HuH-7 (cell line): ENCODE measurements at regions not wholly inside any gene's neighbourhood (a gene's known extent, or its start where the extent isn't known, plus 50 kb on each side); places are given as distances from the start of the nearest gene placed in this dataset.

ENCODE experiments used
- DNase-seq: peaks from one replicate; pipeline ENCODE4 v3.0.0; 2011; ENCODE audit warnings: low spot score

- no peak for DNase-seq
Observed at GRCh38 chr13:34751492-34751891, 190.6 kb upstream of the NBEA start.

GRCh38 chr13:34752283-34752960, 189.6 kb upstream of the NBEA start:
- no peak for DNase-seq

GRCh38 chr13:34756136-34756535, 185.9 kb upstream of the NBEA start:
- DNase-seq = no peak

GRCh38 chr13:34756572-34756971, 185.5 kb upstream of the NBEA start:
- no peak for DNase-seq

- no peak for DNase-seq
Observed at GRCh38 chr13:34757441-34757840, 184.6 kb upstream of the NBEA start.

- no peak for DNase-seq
Observed at GRCh38 chr13:34758628-34759027, 183.4 kb upstream of the NBEA start.

- DNase-seq = no peak
Observed at GRCh38 chr13:34762312-34762711, 179.8 kb upstream of the NBEA start.

- no peak for DNase-seq
Observed at GRCh38 chr13:34764246-34764645, 177.8 kb upstream of the NBEA start.

GRCh38 chr13:34765446-34766180, 176.5 kb upstream of the NBEA start:
- no peak for DNase-seq

GRCh38 chr13:34767778-34768177, 174.3 kb upstream of the NBEA start:
- DNase-seq = no peak

- DNase-seq = no peak
Observed at GRCh38 chr13:34772206-34772605, 169.9 kb upstream of the NBEA start.

GRCh38 chr13:34772881-34773280, 169.2 kb upstream of the NBEA start:
- no peak for DNase-seq

GRCh38 chr13:34776390-34776981, 165.6 kb upstream of the NBEA start:
- no peak for DNase-seq

GRCh38 chr13:34777089-34777913, 164.8 kb upstream of the NBEA start:
- DNase-seq = no peak

- DNase-seq = no peak
Observed at GRCh38 chr13:34777914-34778303, 164.2 kb upstream of the NBEA start.

GRCh38 chr13:34779171-34779570, 162.9 kb upstream of the NBEA start:
- no peak for DNase-seq

GRCh38 chr13:34793301-34793700, 148.8 kb upstream of the NBEA start:
- DNase-seq = no peak

- no peak for DNase-seq
Observed at GRCh38 chr13:34803756-34804155, 138.3 kb upstream of the NBEA start.

GRCh38 chr13:34805347-34805746, 136.7 kb upstream of the NBEA start:
- DNase-seq = no peak

GRCh38 chr13:34808649-34809048, 133.4 kb upstream of the NBEA start:
- DNase-seq = no peak

- DNase-seq = no peak
Observed at GRCh38 chr13:34810996-34811395, 131.1 kb upstream of the NBEA start.

GRCh38 chr13:34815526-34815925, 126.5 kb upstream of the NBEA start:
- DNase-seq = no peak
